ENCODE measurements at regions not wholly inside any gene's neighbourhood (a gene's known extent, or its start where the extent isn't known, plus 50 kb on each side); places are given as distances from the start of the nearest gene placed in this dataset.

DNA sequence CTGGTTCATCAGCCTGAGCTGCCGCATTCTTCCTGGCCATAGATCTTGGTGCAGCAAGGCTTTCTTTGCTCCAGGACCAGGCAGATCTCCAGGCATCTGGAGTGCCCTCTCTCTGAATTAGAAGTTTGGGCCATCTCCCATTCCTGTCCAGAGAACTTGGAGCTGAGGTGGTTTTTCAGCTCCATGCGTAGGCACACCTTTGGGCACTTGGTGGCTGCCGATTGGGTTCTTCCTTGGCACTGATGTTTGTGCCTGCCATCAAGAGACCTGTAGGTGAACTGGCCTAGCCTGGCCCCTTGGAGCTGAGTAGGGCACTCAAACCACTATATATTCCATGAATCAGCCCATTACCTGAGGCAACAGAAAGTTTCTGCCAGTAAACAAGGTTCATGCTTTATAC lies 206.0 kb upstream of the PCDH17 start:
- TF ChIP-seq, protein P1, sequence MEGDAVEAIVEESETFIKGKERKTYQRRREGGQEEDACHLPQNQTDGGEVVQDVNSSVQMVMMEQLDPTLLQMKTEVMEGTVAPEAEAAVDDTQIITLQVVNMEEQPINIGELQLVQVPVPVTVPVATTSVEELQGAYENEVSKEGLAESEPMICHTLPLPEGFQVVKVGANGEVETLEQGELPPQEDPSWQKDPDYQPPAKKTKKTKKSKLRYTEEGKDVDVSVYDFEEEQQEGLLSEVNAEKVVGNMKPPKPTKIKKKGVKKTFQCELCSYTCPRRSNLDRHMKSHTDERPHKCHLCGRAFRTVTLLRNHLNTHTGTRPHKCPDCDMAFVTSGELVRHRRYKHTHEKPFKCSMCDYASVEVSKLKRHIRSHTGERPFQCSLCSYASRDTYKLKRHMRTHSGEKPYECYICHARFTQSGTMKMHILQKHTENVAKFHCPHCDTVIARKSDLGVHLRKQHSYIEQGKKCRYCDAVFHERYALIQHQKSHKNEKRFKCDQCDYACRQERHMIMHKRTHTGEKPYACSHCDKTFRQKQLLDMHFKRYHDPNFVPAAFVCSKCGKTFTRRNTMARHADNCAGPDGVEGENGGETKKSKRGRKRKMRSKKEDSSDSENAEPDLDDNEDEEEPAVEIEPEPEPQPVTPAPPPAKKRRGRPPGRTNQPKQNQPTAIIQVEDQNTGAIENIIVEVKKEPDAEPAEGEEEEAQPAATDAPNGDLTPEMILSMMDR (IDR thresholded peaks at IDR 0.05): no peak
- TF ChIP-seq POLR2A (IDR thresholded peaks at IDR 0.05) (no peak), EP300 (IDR thresholded peaks at IDR 0.05) (no peak), POLR2AphosphoS5 (IDR thresholded peaks at IDR 0.05) (no peak)
